Stimulated activated CD4-positive, alpha-beta T cell treated with anti-CD3 and anti-CD28 coated beads, Interleukin-1b, Interleukin-23, amount 100 ng/mL, for 48 hours (primary cell): ENCODE measurements at regions not wholly inside any gene's neighbourhood (a gene's known extent, or its start where the extent isn't known, plus 50 kb on each side); places are given as distances from the start of the nearest gene placed in this dataset.

ENCODE experiments used
- DNase-seq: peaks from one replicate; pipeline ENCODE4 v3.0.0-alpha.2; 2020

- no peak for DNase-seq
Observed at GRCh38 chr6:80679992-80680391, 573.5 kb downstream of the BCKDHB start.

GRCh38 chr6:80676386-80676785 is 569.9 kb downstream of the BCKDHB start:
- DNase-seq: no peak

GRCh38 chr6:80674669-80675068 is 568.2 kb downstream of the BCKDHB start:
- no peak for DNase-seq

GRCh38 chr6:80673367-80673766 is 566.9 kb downstream of the BCKDHB start:
- no peak for DNase-seq

- no peak for DNase-seq
Observed at GRCh38 chr6:80667006-80667405, 560.5 kb downstream of the BCKDHB start.

GRCh38 chr6:80658926-80659325 is 552.5 kb downstream of the BCKDHB start:
- DNase-seq: no peak

GRCh38 chr6:80647156-80647555 is 540.7 kb downstream of the BCKDHB start:
- no peak for DNase-seq

- DNase-seq: no peak
Observed at GRCh38 chr6:80643881-80644280, 537.4 kb downstream of the BCKDHB start.

GRCh38 chr6:80642452-80642851 is 536.0 kb downstream of the BCKDHB start:
- DNase-seq: no peak

- no peak for DNase-seq
Observed at GRCh38 chr6:80641591-80641990, 535.1 kb downstream of the BCKDHB start.

- DNase-seq: no peak
Observed at GRCh38 chr6:80640176-80640575, 533.7 kb downstream of the BCKDHB start.

GRCh38 chr6:80639181-80639629 is 532.7 kb downstream of the BCKDHB start:
- DNase-seq: no peak

GRCh38 chr6:80638213-80639055 is 532.0 kb downstream of the BCKDHB start:
- no peak for DNase-seq

GRCh38 chr6:80637312-80637711 is 530.8 kb downstream of the BCKDHB start:
- DNase-seq: no peak

- DNase-seq: no peak
Observed at GRCh38 chr6:80636689-80637088, 530.2 kb downstream of the BCKDHB start.

- DNase-seq: no peak
Observed at GRCh38 chr6:80633412-80633811, 526.9 kb downstream of the BCKDHB start.

- DNase-seq: no peak
Observed at GRCh38 chr6:80625405-80625804, 518.9 kb downstream of the BCKDHB start.

- no peak for DNase-seq
Observed at GRCh38 chr6:80623066-80623815, 516.8 kb downstream of the BCKDHB start.

GRCh38 chr6:80622641-80623040 is 516.2 kb downstream of the BCKDHB start:
- no peak for DNase-seq

GRCh38 chr6:80618953-80619352 is 512.5 kb downstream of the BCKDHB start:
- no peak for DNase-seq

- DNase-seq: no peak
Observed at GRCh38 chr6:80610846-80611245, 504.4 kb downstream of the BCKDHB start.

GRCh38 chr6:80608881-80609280 is 502.4 kb downstream of the BCKDHB start:
- DNase-seq: no peak

GRCh38 chr6:80607811-80608391 is 501.4 kb downstream of the BCKDHB start:
- DNase-seq: no peak
